Stomach (tissue), 8 donors: ENCODE measurements at regions not wholly inside any gene's neighbourhood (a gene's known extent, or its start where the extent isn't known, plus 50 kb on each side); places are given as distances from the start of the nearest gene placed in this dataset.
A peak's percentile ranks its signal among the peaks of the same experiment; 100 is the strongest.

Experiments
- DNase-seq, 2 donors: peaks; one replicate each; pipeline versions ENCODE4 v3.0.0 to v3.0.0-alpha.2; 2013 to 2019
- H3K27ac ChIP-seq, 5 donors: fragments of 200-600 bp in 4 of 5; sonication (generic) in 4 of 5; one replicate each; pipeline ENCODE4 v1.5.1; 2013 to 2019; ENCODE audit warnings: mild to moderate bottlenecking in 1 of 5, moderate library complexity in 1 of 5
- H3K27me3 ChIP-seq, 3 donors: fragments of 200-600 bp; sonication (generic); one replicate each; pipeline ENCODE4 v1.5.1; 2017 to 2019; ENCODE audit warnings: mixed run types in 1 of 3
- H3K36me3 ChIP-seq, 4 donors: fragments of 200-600 bp; sonication (generic); 1 replicate in 3 of 4; 2 replicates in 1 of 4; pipeline ENCODE4 v1.5.1; 2016 to 2019
- H3K4me1 ChIP-seq, 4 donors: fragments of 200-600 bp; sonication (generic); one replicate each; pipeline ENCODE4 v1.5.1; 2016 to 2019
- H3K4me3 ChIP-seq, 4 donors: fragments of 200-600 bp; sonication (generic) in 3 of 4; one replicate each; pipeline ENCODE4 v1.5.1; 2016 to 2019; ENCODE audit warnings: mild to moderate bottlenecking in 1 of 4
- H3K9me3 ChIP-seq, 4 donors: fragments of 200-600 bp; sonication (generic); one replicate each; pipeline ENCODE4 v1.5.1; 2016 to 2019
- CTCF ChIP-seq, 7 experiments: fragments of 450-650 bp in 4 of 7; fragments of 200-600 bp in 3 of 7; sonication (generic) in 3 of 7; IDR thresholded peaks; one replicate each; pipeline ENCODE4 v1.5.1; 2016 to 2019; ENCODE audit warnings: antibody characterized with exemption in 7 of 7, control low read depth in 2 of 7, mild to moderate bottlenecking in 1 of 7
- EP300 ChIP-seq: sonication (generic); formaldehyde crosslinking; IDR thresholded peaks from one replicate; pipeline ENCODE4 v1.6.1; 2017; ENCODE audit warnings: antibody characterized with exemption
- POLR2A ChIP-seq, 4 donors: fragments of 450-650 bp; IDR thresholded peaks; one replicate each; pipeline ENCODE4 v1.6.1; 2016; ENCODE audit warnings: antibody characterized with exemption in 4 of 4, control low read depth in 2 of 4, mild to moderate bottlenecking in 1 of 4, moderate library complexity in 1 of 4
- POLR2AphosphoS5 ChIP-seq, 3 donors: sonication (generic); formaldehyde crosslinking; IDR thresholded peaks; one replicate each; pipeline ENCODE4 v1.6.1; 2016; ENCODE audit warnings: antibody characterized with exemption in 3 of 3
- WGBS, 5 donors: extraction: QIAGEN DNeasy Blood & Tissue Kit in 3 of 5; methylation state at CpG; one replicate each; pipeline versions ENCODE4 v1.1.5 to v1.1.7; 2013 to 2018; 5-methylcytosine and 5-hydroxymethylcytosine counted together
- intact Hi-C: fragments of 100-400 bp; cut with DNase I; formaldehyde crosslinking; loops from one replicate; pipeline ENCODE4 v1.15.1; 2023; ENCODE audit warnings: low total_unique reads
- donor health status: healthy with polysubstance abuse.
- donor health status: Bipolar disorder and iron deficiency.
- donor health status: healthy.

GRCh38 chr13:72194523-72194922 is 327.5 kb upstream of the DACH1 start:
- WGBS, 5 donors, result 37 to 53% (median 44%) methylated on average over 6 of the region's 6 CpGs
- TF ChIP-seq CTCF (IDR thresholded peaks at IDR 0.05) (no peak), POLR2AphosphoS5 (IDR thresholded peaks at IDR 0.05) (no peak), EP300 (no peak), POLR2A (IDR thresholded peaks at IDR 0.05) (no peak)
- Histone ChIP-seq H3K4me1 (no peaks in the 10 kb centered on the region), H3K36me3 (no peaks in the 10 kb centered on the region), H3K4me3 (no peak overlapping the region), H3K27ac (no peak overlapping the region), H3K27me3 (no peaks in the 10 kb centered on the region), H3K9me3 (no peaks in the 10 kb centered on the region)
- peak in 1 of 2 donors; percentile 29 for DNase-seq
- intact Hi-C loops, result no loop called here

GRCh38 chr13:72186730-72187422 is 319.9 kb upstream of the DACH1 start:
- Histone ChIP-seq H3K4me3 (no peak overlapping the region), H3K36me3 (no peaks in the 10 kb centered on the region), H3K27ac (no peak overlapping the region), H3K27me3 (no peaks in the 10 kb centered on the region), H3K9me3 (no peaks in the 10 kb centered on the region), H3K4me1 (no peaks in the 10 kb centered on the region)
- no peak for DNase-seq
- WGBS, 5 donors, result 44 to 64% (median 53%) methylated on average over 6 to 7 of the region's 7 CpGs
- TF ChIP-seq POLR2AphosphoS5 (IDR thresholded peaks at IDR 0.05), result no peak
- no peak for TF ChIP-seq EP300
- no peak for TF ChIP-seq CTCF (IDR thresholded peaks at IDR 0.05)
- no peak for TF ChIP-seq POLR2A (IDR thresholded peaks at IDR 0.05)
- intact Hi-C loops, result no loop called here

GRCh38 chr13:72185776-72186175 is 318.8 kb upstream of the DACH1 start:
- Histone ChIP-seq H3K27me3 (no peaks in the 10 kb centered on the region), H3K27ac (no peak overlapping the region), H3K4me1 (no peaks in the 10 kb centered on the region), H3K4me3 (no peak overlapping the region), H3K9me3 (no peaks in the 10 kb centered on the region), H3K36me3 (no peaks in the 10 kb centered on the region)
- DNase-seq, result no peak
- intact Hi-C loops, result no loop called here
- no peak for TF ChIP-seq POLR2AphosphoS5 (IDR thresholded peaks at IDR 0.05)
- no peak for TF ChIP-seq EP300
- no peak for TF ChIP-seq CTCF (IDR thresholded peaks at IDR 0.05)
- no peak for TF ChIP-seq POLR2A (IDR thresholded peaks at IDR 0.05)

- Histone ChIP-seq H3K9me3 (no peaks in the 10 kb centered on the region), H3K4me3 (no peak overlapping the region), H3K36me3 (no peaks in the 10 kb centered on the region), H3K4me1 (no peaks in the 10 kb centered on the region), H3K27ac (no peak overlapping the region), H3K27me3 (no peaks in the 10 kb centered on the region)
- 44 to 81% (median 75%) methylated on average over 2 of the region's 2 CpGs for WGBS, 5 donors
- peak in 1 of 2 donors; percentile 9 for DNase-seq
- intact Hi-C loops, result no loop called here
- no peak for TF ChIP-seq CTCF (IDR thresholded peaks at IDR 0.05)
- TF ChIP-seq POLR2AphosphoS5 (IDR thresholded peaks at IDR 0.05), result no peak
- no peak for TF ChIP-seq EP300
- TF ChIP-seq POLR2A (IDR thresholded peaks at IDR 0.05), result no peak
These were observed 314.7 kb upstream of the DACH1 start for GRCh38 chr13:72181661-72182060.
